ENCODE measurements at regions not wholly inside any gene's neighbourhood (a gene's known extent, or its start where the extent isn't known, plus 50 kb on each side); places are given as distances from the start of the nearest gene placed in this dataset.

GRCh38 chr11:42890773-42891172 lies 421.0 kb upstream of the API5 start:
- no peak overlapping the region for H4K91ac ChIP-seq (ENCODE audit: low read length)
- no peak overlapping the region for H2AFZ ChIP-seq (ENCODE audit: low read depth, low read length)
- H3K18ac ChIP-seq (ENCODE audit: low read depth in 1 of 2, low read length in 2 of 2) = no peak overlapping the region
- H3K9me3 ChIP-seq (ENCODE audit: control insufficient read depth, low read length) = peaks cover 6% of the 10 kb centered on the region
- no peak overlapping the region for H4K8ac ChIP-seq (ENCODE audit: low read length)
- no peak overlapping the region for H2BK15ac ChIP-seq (ENCODE audit: low read depth, poor library complexity, severe bottlenecking)
- H3K23ac ChIP-seq (ENCODE audit: low read length in 2 of 2) = no peak overlapping the region
- WGBS = 71% methylated on average over 2 of the region's 2 CpGs
- no peaks in the 10 kb centered on the region for H3K27me3 ChIP-seq (ENCODE audit: control insufficient read depth in 1 of 2, insufficient read depth in 1 of 2, low read length in 2 of 2)
- no peak for DNase-seq
- no peak overlapping the region for H3K14ac ChIP-seq (ENCODE audit: low read length in 2 of 2)
- no peak overlapping the region for H3K4ac ChIP-seq (ENCODE audit: low read depth in 1 of 2, low read length in 2 of 2)
- no peak overlapping the region for H3K4me2 ChIP-seq (ENCODE audit: low read length, poor library complexity, severe bottlenecking)
- H3K4me3 ChIP-seq (ENCODE audit: insufficient read depth in 1 of 2, low read depth in 1 of 2, low read length in 2 of 2) = no peak overlapping the region
- H2BK5ac ChIP-seq (ENCODE audit: low read depth, low read length, poor library complexity, severe bottlenecking) = no peak overlapping the region
- no peaks in the 10 kb centered on the region for H3K79me1 ChIP-seq (replicated peaks; ENCODE audit: low read length, poor library complexity, severe bottlenecking)
- no peak overlapping the region for H2AK5ac ChIP-seq (ENCODE audit: low read length, severe bottlenecking)
- H3K4me1 ChIP-seq (ENCODE audit: control insufficient read depth, insufficient read depth, low read depth, low read length) = no peaks in the 10 kb centered on the region
- H3K36me3 ChIP-seq (ENCODE audit: control insufficient read depth in 1 of 2, insufficient read depth in 2 of 2, low read depth in 1 of 2, low read length in 2 of 2) = no peaks in the 10 kb centered on the region
- H3K27ac ChIP-seq (ENCODE audit: low read length, poor library complexity, severe bottlenecking) = no peak overlapping the region
- H3K9ac ChIP-seq (ENCODE audit: low read length) = no peak overlapping the region
- no peak overlapping the region for H2BK120ac ChIP-seq (ENCODE audit: low read depth, low read length)
- H2BK12ac ChIP-seq (ENCODE audit: low read length in 2 of 2) = no peak overlapping the region

- H3K36me3 ChIP-seq (ENCODE audit: control insufficient read depth in 1 of 2, insufficient read depth in 2 of 2, low read depth in 1 of 2, low read length in 2 of 2) = no peaks in the 10 kb centered on the region
- no peak for DNase-seq
- no peak overlapping the region for H4K91ac ChIP-seq (ENCODE audit: low read length)
Measured at GRCh38 chr11:42901084-42901483, 410.7 kb upstream of the API5 start.

GRCh38 chr11:42906226-42906625 lies 405.6 kb upstream of the API5 start:
- WGBS = 77% methylated on average over 7 of the region's 7 CpGs
- H4K8ac ChIP-seq (ENCODE audit: low read length) = no peak overlapping the region
- no peak for DNase-seq
- no peaks in the 10 kb centered on the region for H3K4me1 ChIP-seq (ENCODE audit: control insufficient read depth, insufficient read depth, low read depth, low read length)
- H3K23ac ChIP-seq (ENCODE audit: low read length in 2 of 2) = no peak overlapping the region
- no peak overlapping the region for H3K27ac ChIP-seq (ENCODE audit: low read length, poor library complexity, severe bottlenecking)
- no peak overlapping the region for H2AK5ac ChIP-seq (ENCODE audit: low read length, severe bottlenecking)
- H3K18ac ChIP-seq (ENCODE audit: low read depth in 1 of 2, low read length in 2 of 2) = no peak overlapping the region
- no peak overlapping the region for H3K4ac ChIP-seq (ENCODE audit: low read depth in 1 of 2, low read length in 2 of 2)
- no peak overlapping the region for H3K14ac ChIP-seq (ENCODE audit: low read length in 2 of 2)
- H2BK120ac ChIP-seq (ENCODE audit: low read depth, low read length) = no peak overlapping the region
- H3K9ac ChIP-seq (ENCODE audit: low read length) = no peak overlapping the region
- H3K36me3 ChIP-seq (ENCODE audit: control insufficient read depth in 1 of 2, insufficient read depth in 2 of 2, low read depth in 1 of 2, low read length in 2 of 2) = no peaks in the 10 kb centered on the region
- no peak overlapping the region for H3K4me2 ChIP-seq (ENCODE audit: low read length, poor library complexity, severe bottlenecking)
- no peak overlapping the region for H2BK12ac ChIP-seq (ENCODE audit: low read length in 2 of 2)
- H3K79me1 ChIP-seq (replicated peaks; ENCODE audit: low read length, poor library complexity, severe bottlenecking) = no peaks in the 10 kb centered on the region
- H2BK5ac ChIP-seq (ENCODE audit: low read depth, low read length, poor library complexity, severe bottlenecking) = no peak overlapping the region
- peaks cover 31% of the 10 kb centered on the region for H3K9me3 ChIP-seq (ENCODE audit: control insufficient read depth, low read length)
- no peak overlapping the region for H2BK15ac ChIP-seq (ENCODE audit: low read depth, poor library complexity, severe bottlenecking)
- H3K27me3 ChIP-seq (ENCODE audit: control insufficient read depth in 1 of 2, insufficient read depth in 1 of 2, low read length in 2 of 2) = no peaks in the 10 kb centered on the region
- no peak overlapping the region for H2AFZ ChIP-seq (ENCODE audit: low read depth, low read length)
- H3K4me3 ChIP-seq (ENCODE audit: insufficient read depth in 1 of 2, low read depth in 1 of 2, low read length in 2 of 2) = no peak overlapping the region
- H4K91ac ChIP-seq (ENCODE audit: low read length) = no peak overlapping the region

More at GRCh38 chr11:42901084-42901483, 410.7 kb upstream of the API5 start:
- Histone ChIP-seq H3K23ac (ENCODE audit: low read length in 2 of 2) (no peak overlapping the region), H3K79me1 (replicated peaks; ENCODE audit: low read length, poor library complexity, severe bottlenecking) (no peaks in the 10 kb centered on the region), H3K4me2 (ENCODE audit: low read length, poor library complexity, severe bottlenecking) (no peak overlapping the region), H3K4ac (ENCODE audit: low read depth in 1 of 2, low read length in 2 of 2) (no peak overlapping the region), H2BK5ac (ENCODE audit: low read depth, low read length, poor library complexity, severe bottlenecking) (no peak overlapping the region), H3K27ac (ENCODE audit: low read length, poor library complexity, severe bottlenecking) (no peak overlapping the region), H2BK120ac (ENCODE audit: low read depth, low read length) (no peak overlapping the region), H2AK5ac (ENCODE audit: low read length, severe bottlenecking) (no peak overlapping the region), H2BK12ac (ENCODE audit: low read length in 2 of 2) (no peak overlapping the region), H3K27me3 (ENCODE audit: control insufficient read depth in 1 of 2, insufficient read depth in 1 of 2, low read length in 2 of 2) (no peaks in the 10 kb centered on the region), H3K9me3 (ENCODE audit: control insufficient read depth, low read length) (peaks cover 11% of the 10 kb centered on the region), H3K18ac (ENCODE audit: low read depth in 1 of 2, low read length in 2 of 2) (no peak overlapping the region), H3K14ac (ENCODE audit: low read length in 2 of 2) (no peak overlapping the region), H4K8ac (ENCODE audit: low read length) (no peak overlapping the region), H3K4me1 (ENCODE audit: control insufficient read depth, insufficient read depth, low read depth, low read length) (no peaks in the 10 kb centered on the region), H3K4me3 (ENCODE audit: insufficient read depth in 1 of 2, low read depth in 1 of 2, low read length in 2 of 2) (no peak overlapping the region), H3K9ac (ENCODE audit: low read length) (no peak overlapping the region), H2AFZ (ENCODE audit: low read depth, low read length) (no peak overlapping the region), H2BK15ac (ENCODE audit: low read depth, poor library complexity, severe bottlenecking) (no peak overlapping the region)
- 80% methylated on average over 1 of the region's 1 CpG for WGBS

GRCh38 chr11:42913731-42914130 lies 398.1 kb upstream of the API5 start:
- H3K4ac ChIP-seq (ENCODE audit: low read depth in 1 of 2, low read length in 2 of 2) = no peak overlapping the region
- no peak for DNase-seq
- no peak overlapping the region for H3K27ac ChIP-seq (ENCODE audit: low read length, poor library complexity, severe bottlenecking)
- H2BK120ac ChIP-seq (ENCODE audit: low read depth, low read length) = no peak overlapping the region
- H2BK15ac ChIP-seq (ENCODE audit: low read depth, poor library complexity, severe bottlenecking) = no peak overlapping the region
- WGBS = no CpG with 5 or more reads among the region's 2 CpGs
- no peak overlapping the region for H3K4me3 ChIP-seq (ENCODE audit: insufficient read depth in 1 of 2, low read depth in 1 of 2, low read length in 2 of 2)
- no peaks in the 10 kb centered on the region for H3K27me3 ChIP-seq (ENCODE audit: control insufficient read depth in 1 of 2, insufficient read depth in 1 of 2, low read length in 2 of 2)
- H3K4me2 ChIP-seq (ENCODE audit: low read length, poor library complexity, severe bottlenecking) = no peak overlapping the region
- no peak overlapping the region for H2BK5ac ChIP-seq (ENCODE audit: low read depth, low read length, poor library complexity, severe bottlenecking)
- H4K8ac ChIP-seq (ENCODE audit: low read length) = no peak overlapping the region
- no peak overlapping the region for H2BK12ac ChIP-seq (ENCODE audit: low read length in 2 of 2)
- H2AFZ ChIP-seq (ENCODE audit: low read depth, low read length) = no peak overlapping the region
- H3K9ac ChIP-seq (ENCODE audit: low read length) = no peak overlapping the region
- no peaks in the 10 kb centered on the region for H3K36me3 ChIP-seq (ENCODE audit: control insufficient read depth in 1 of 2, insufficient read depth in 2 of 2, low read depth in 1 of 2, low read length in 2 of 2)
- H2AK5ac ChIP-seq (ENCODE audit: low read length, severe bottlenecking) = no peak overlapping the region
- H3K79me1 ChIP-seq (replicated peaks; ENCODE audit: low read length, poor library complexity, severe bottlenecking) = no peaks in the 10 kb centered on the region
- peaks cover 23% of the 10 kb centered on the region for H3K9me3 ChIP-seq (ENCODE audit: control insufficient read depth, low read length)
- no peak overlapping the region for H4K91ac ChIP-seq (ENCODE audit: low read length)
- no peak overlapping the region for H3K23ac ChIP-seq (ENCODE audit: low read length in 2 of 2)
- H3K14ac ChIP-seq (ENCODE audit: low read length in 2 of 2) = no peak overlapping the region
- no peaks in the 10 kb centered on the region for H3K4me1 ChIP-seq (ENCODE audit: control insufficient read depth, insufficient read depth, low read depth, low read length)
- H3K18ac ChIP-seq (ENCODE audit: low read depth in 1 of 2, low read length in 2 of 2) = no peak overlapping the region

Measured in mesenchymal stem cell (in vitro differentiated cells and primary cell).